Neural progenitor cell (in vitro differentiated cells): ENCODE measurements at regions not wholly inside any gene's neighbourhood (a gene's known extent, or its start where the extent isn't known, plus 50 kb on each side); places are given as distances from the start of the nearest gene placed in this dataset.

Experiments
- CTCF ChIP-seq: fragments of 200-600 bp; sonication (generic); IDR thresholded peaks from 2 replicates; pipeline ENCODE4 v1.5.1; 2017; ENCODE audit warnings: antibody characterized with exemption, mild to moderate bottlenecking
- EZH2 ChIP-seq: fragments of 200-600 bp; sonication (generic); IDR thresholded peaks from 2 replicates; pipeline ENCODE4 v1.6.1; 2017; ENCODE audit warnings: antibody characterized with exemption, mild to moderate bottlenecking, moderate library complexity

- TF ChIP-seq CTCF (no peak), EZH2 (no peak)
Observed at GRCh38 chr12:74957231-74957630, 252.4 kb downstream of the KCNC2 start.
